GM23338 (cell line): ENCODE measurements at regions not wholly inside any gene's neighbourhood (a gene's known extent, or its start where the extent isn't known, plus 50 kb on each side); places are given as distances from the start of the nearest gene placed in this dataset.

ENCODE experiments used
- EZH2 ChIP-seq: fragments of 200-600 bp; sonication (generic); IDR thresholded peaks from one replicate; pipeline ENCODE4 v1.8.0; 2017; ENCODE audit warnings: antibody characterized with exemption, mild to moderate bottlenecking, low read depth; ENCODE audit not compliant: unreplicated experiment
- POLR2AphosphoS5 ChIP-seq: IDR thresholded peaks from 2 replicates; pipeline ENCODE4 v1.6.1; 2016; ENCODE audit warnings: antibody characterized with exemption, low read depth
- ZNF331 ChIP-seq: fragments of 250-450 bp; sonication (Bioruptor Pico); IDR thresholded peaks from 2 replicates; pipeline ENCODE4 v1.5.0; 2020; ENCODE audit warnings: low read depth, mild to moderate bottlenecking, moderate library complexity
- TF ChIP-seq, protein P1 (sequence below), 2 experiments: fragments of 200-600 bp in 1 of 2; sonication (generic) in 1 of 2; conservative IDR thresholded peaks; 2 replicates each; pipeline versions ENCODE4 v1.5.1 to v1.6.1; 2016 to 2017; ENCODE audit warnings: antibody characterized with exemption in 2 of 2, low read depth in 2 of 2, mild to moderate bottlenecking in 2 of 2, moderate library complexity in 1 of 2
- TF ChIP-seq, protein P2 (sequence below): IDR thresholded peaks from one replicate; pipeline ENCODE4 v1.6.1; 2018; ENCODE audit warnings: antibody characterized with exemption; ENCODE audit not compliant: unreplicated experiment

DNA sequence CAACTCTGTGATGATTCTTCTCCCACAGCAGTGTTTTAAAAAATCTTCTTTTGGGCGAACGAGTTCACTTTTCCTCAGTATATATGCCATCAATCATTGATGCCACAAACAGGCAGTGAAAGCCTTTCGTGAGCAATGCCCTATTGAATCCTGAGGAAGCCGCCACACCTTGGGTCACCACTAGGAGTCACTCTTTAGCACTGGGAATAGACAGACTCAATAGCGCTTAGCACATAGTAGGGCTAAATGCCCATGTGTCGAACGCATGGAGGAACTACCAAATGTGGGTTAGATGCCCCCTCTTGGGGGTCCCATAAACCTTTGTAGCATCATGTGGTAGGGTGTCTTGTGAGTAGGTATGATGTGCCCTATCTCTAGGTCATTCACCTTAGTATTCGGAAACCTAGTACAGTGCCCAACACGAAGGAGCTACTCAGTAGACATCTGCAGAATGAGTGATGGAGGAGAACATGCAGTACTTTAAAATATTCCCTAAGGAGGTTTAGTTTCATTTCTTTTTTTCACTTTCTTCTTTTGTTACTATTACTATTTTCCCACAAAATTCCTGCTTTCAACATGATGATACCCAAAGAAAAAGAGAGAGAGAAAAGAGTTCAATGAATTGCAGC is 603.7 kb downstream of the BNC2 start:
- TF ChIP-seq, protein P1, sequence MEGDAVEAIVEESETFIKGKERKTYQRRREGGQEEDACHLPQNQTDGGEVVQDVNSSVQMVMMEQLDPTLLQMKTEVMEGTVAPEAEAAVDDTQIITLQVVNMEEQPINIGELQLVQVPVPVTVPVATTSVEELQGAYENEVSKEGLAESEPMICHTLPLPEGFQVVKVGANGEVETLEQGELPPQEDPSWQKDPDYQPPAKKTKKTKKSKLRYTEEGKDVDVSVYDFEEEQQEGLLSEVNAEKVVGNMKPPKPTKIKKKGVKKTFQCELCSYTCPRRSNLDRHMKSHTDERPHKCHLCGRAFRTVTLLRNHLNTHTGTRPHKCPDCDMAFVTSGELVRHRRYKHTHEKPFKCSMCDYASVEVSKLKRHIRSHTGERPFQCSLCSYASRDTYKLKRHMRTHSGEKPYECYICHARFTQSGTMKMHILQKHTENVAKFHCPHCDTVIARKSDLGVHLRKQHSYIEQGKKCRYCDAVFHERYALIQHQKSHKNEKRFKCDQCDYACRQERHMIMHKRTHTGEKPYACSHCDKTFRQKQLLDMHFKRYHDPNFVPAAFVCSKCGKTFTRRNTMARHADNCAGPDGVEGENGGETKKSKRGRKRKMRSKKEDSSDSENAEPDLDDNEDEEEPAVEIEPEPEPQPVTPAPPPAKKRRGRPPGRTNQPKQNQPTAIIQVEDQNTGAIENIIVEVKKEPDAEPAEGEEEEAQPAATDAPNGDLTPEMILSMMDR (conservative IDR thresholded peaks at IDR 0.05; ENCODE audit: low read depth in 2 of 2) = peak; percentile 92 to 97
- no peak for TF ChIP-seq POLR2AphosphoS5
- TF ChIP-seq, protein P2, sequence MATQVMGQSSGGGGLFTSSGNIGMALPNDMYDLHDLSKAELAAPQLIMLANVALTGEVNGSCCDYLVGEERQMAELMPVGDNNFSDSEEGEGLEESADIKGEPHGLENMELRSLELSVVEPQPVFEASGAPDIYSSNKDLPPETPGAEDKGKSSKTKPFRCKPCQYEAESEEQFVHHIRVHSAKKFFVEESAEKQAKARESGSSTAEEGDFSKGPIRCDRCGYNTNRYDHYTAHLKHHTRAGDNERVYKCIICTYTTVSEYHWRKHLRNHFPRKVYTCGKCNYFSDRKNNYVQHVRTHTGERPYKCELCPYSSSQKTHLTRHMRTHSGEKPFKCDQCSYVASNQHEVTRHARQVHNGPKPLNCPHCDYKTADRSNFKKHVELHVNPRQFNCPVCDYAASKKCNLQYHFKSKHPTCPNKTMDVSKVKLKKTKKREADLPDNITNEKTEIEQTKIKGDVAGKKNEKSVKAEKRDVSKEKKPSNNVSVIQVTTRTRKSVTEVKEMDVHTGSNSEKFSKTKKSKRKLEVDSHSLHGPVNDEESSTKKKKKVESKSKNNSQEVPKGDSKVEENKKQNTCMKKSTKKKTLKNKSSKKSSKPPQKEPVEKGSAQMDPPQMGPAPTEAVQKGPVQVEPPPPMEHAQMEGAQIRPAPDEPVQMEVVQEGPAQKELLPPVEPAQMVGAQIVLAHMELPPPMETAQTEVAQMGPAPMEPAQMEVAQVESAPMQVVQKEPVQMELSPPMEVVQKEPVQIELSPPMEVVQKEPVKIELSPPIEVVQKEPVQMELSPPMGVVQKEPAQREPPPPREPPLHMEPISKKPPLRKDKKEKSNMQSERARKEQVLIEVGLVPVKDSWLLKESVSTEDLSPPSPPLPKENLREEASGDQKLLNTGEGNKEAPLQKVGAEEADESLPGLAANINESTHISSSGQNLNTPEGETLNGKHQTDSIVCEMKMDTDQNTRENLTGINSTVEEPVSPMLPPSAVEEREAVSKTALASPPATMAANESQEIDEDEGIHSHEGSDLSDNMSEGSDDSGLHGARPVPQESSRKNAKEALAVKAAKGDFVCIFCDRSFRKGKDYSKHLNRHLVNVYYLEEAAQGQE = no peak
- no peak for TF ChIP-seq EZH2
- TF ChIP-seq ZNF331 = no peak
